HG03354 (cell line): ENCODE measurements at regions not wholly inside any gene's neighbourhood (a gene's known extent, or its start where the extent isn't known, plus 50 kb on each side); places are given as distances from the start of the nearest gene placed in this dataset.

ENCODE experiments used
- ATAC-seq: cut with Tn5 transposase; IDR thresholded peaks from one replicate; pipeline ENCODE4 v1.9.1; 2021; ENCODE audit warnings: mild to moderate bottlenecking; ENCODE audit not compliant: unreplicated experiment, poor library complexity, severe bottlenecking

- ATAC-seq, result no peak
These were observed 87.6 kb upstream of the EGLN3 start for GRCh38 chr14:34038358-34039057.

- no peak for ATAC-seq
These were observed 85.5 kb upstream of the EGLN3 start for GRCh38 chr14:34036319-34036766.

DNA sequence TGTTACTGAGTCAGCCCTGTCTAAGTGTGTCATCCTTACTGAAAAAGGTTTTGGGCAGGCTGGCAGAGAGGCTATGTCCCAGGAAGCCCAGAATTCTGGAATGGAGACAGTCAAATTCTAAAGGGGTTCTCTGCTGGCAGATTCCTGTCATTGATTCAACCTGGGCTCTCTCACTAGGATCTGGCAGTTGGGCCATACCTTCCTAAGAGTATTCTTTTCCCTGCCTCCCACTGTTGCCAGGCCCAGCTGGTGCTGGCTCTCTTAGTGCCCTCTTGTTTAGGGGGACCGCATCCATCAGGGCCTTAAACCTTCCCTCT lies 85.0 kb upstream of the EGLN3 start:
- no peak for ATAC-seq

DNA sequence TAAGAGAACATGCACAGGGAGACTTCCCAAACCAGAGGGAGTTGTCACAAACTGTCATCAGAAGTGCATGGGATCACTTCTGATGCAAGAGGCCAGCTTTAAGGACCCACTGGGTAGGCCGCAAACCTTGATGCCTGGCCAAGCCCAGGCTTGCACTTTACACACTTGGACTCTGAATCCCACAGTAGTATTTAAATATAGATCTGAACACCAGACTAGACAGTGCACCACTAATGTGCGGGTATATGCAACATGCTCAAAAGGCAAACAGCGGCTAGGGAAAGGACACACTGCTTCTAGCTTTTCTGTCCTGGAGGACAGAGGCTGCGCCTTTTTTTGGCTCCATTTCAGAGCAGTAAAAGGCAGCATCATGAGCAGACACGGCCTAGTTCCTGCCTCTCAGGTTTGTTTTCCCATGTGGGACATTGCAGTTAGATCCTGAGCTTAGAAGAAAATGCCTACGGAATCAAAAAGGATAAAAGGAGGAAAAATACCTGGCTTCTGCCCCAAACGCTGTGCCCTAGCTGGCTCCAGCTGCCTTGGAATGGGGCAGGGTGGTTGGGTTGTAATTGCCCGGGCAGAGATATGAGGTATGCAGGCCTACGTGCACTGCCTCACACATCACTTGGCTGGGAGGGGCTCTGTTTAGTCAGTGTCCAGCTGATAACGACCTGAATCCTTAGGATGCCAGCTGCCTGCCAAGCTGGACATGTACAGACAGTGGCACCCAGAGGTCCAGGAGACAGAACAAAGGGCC lies 84.5 kb upstream of the EGLN3 start:
- no peak for ATAC-seq

DNA sequence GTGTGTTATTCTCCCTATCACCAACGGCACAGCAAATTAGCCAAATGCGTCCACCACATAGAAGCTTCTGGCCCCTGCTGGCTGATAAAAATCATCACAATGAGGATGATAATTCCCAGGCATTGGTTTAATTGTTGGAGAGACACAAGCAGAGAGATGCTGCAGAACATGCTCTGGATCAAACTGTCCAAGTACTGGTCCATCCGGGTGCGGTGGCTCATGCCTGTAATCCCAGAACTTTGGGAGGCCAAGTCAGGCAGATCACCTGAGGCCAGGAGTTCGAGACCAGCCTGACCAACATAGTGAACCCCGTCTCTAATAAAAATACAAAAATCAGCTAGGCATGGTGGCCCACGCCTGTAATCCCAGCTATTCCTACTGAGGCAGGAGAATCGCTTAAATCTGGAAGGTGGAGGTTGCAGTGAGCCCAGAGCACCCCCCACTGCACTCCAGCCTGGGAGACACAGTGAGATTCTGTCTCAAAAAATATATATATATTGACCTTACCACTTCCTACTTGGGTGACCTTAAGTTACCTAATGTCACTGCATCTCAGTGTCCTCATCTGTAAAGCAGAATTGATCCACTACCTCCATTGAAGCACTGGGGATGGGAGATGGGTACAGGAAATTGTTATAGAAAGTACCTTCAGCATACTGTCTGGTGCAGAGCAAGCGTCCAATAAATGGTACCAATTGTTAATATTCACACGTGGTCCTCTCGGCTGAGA lies 83.7 kb upstream of the EGLN3 start:
- no peak for ATAC-seq

DNA sequence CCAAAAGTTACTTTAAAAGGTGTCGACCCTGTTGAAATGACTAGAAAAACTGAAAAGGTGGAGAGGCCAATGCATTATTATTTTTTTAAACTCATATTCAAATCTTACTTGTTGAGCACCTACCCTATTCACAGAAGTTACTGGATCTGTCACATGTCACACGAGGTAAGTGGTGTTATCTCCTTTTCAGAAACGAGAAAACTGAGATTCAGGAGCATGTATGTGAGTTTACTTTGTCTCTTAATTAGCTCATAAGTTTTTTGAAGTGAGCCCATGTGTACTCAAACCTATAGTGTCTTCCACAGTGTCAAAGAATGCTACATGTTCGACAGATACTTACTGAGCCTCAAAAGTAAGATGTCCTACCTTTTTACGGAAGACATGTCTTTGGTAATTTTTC lies 81.8 kb upstream of the EGLN3 start:
- ATAC-seq, result no peak

GRCh38 chr14:34030864-34031263 lies 80.0 kb upstream of the EGLN3 start:
- ATAC-seq, result no peak

- no peak for ATAC-seq
These were observed 79.1 kb upstream of the EGLN3 start for GRCh38 chr14:34029921-34030334.

- ATAC-seq, result no peak
These were observed 77.2 kb upstream of the EGLN3 start for GRCh38 chr14:34027990-34028495.

DNA sequence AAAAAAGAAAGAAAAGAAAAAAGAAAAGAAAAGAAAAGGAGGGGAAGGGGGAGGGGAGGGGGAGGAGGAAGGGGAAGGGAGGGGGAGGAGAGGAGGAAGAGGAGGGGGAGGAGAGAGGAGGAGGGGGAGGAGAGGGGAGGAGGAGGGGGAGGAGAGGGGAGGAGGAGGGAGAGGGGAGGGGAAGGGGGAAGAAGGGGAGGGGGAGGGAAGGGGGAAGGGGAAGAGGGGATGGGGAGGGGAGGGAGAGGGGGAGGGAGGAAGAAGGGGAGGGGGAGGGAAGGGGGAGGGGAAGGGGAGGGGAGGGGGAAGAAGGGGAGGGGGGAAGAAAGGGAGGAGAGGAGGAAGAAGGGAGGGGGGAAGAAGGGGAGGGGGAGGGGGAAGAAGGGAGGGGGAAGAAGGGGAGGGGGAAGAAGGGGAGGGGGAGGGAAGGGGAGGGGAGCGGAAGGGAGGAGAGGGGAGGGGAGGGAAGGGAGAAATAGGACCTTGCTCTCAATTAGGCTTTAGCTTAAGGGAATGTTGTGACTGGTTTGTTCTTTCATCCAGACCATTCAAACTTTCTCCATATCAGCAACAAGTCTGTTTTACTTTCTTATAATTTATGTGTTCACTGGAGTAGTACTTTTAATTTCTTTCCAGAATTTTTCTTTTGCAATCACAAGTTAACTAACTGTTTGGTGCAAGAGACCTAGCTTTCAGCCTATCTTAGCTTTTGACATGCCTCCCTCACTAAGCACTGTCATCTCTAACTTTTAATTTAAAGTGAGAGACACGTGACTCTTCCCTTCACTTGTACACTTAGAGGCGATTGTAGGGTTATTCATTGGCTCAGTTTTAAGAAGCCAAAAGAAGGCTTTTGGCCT lies 76.5 kb upstream of the EGLN3 start:
- ATAC-seq, result no peak

GRCh38 chr14:34025325-34026017 lies 74.6 kb upstream of the EGLN3 start:
- ATAC-seq, result no peak

DNA sequence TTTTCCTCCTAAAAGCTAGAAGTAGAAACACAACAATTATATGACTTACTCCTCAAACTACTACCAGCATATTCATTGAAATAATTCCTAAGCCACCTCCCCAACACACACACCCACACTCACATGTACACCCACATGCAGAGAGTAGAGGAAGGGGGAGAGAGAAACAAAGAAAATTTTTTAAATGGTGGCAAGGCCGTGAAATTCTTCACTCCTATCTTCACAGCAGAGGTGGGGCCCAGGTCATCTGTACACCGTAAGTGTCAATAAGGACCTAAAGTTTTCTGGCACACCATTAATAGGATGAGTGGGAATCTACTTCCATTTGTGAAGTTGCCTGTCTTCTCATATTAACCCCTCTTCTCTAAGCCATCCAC lies 73.9 kb upstream of the EGLN3 start:
- no peak for ATAC-seq

DNA sequence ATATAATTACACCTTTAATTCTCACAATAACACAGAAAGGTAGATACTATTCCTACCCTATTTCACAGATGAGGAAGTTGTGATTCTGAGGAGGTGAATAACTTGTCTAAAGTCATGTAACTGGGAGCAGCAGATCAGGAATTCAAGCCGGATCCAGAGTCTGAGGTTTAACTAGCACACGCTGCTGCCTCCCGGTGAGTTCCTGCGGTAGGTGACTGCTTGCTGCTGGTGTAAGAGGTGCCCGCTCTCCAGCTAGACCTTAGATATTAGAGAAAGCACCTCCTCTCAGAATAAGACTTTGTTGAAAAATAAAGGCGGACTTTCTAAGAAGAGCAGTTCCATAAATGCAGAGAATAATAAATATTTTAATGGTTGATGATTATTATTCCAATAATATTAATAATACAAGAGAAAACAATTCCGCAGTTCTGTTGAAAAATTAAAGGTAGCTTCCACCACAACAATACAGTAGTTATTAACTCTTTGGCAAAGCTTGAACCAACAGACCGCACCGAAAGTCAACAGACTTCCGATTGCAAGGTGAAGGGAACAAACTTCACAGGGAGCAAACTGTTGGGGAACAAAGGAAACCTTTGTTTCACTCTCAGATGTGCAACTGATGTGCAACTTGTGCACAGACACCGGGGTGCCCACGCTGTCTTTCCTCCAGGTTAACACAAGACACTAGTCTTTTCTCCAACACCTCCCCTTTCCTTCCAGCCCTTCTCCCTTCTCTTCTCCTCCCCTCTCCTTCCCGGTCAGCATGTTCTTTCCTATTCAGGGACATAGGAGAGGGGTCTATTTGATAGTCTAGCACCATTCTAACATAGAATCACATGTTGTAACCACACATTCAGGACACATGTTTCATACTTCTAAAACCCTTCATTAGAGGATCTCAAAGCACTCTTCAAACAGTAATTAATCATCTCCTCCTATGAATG lies 73.2 kb upstream of the EGLN3 start:
- no peak for ATAC-seq

DNA sequence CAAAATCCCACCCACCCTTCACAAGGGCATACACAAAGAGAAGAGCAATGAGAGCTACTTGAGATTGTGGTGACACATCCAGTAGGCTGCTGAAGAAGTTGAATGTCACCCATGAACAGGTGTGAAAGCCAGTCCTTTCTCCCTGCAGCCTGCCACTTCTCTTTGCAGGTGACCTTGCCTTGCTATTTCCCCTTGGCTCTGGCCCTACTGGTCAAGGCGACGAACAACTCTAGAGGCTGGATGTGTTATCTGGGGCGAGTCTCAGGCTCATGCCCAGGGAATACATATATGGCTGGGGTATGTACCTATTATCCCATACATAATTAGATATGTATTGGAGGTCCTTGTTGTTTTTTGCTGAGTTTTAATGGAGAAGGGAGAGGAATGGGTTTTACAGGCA lies 70.2 kb upstream of the EGLN3 start:
- ATAC-seq, result no peak

DNA sequence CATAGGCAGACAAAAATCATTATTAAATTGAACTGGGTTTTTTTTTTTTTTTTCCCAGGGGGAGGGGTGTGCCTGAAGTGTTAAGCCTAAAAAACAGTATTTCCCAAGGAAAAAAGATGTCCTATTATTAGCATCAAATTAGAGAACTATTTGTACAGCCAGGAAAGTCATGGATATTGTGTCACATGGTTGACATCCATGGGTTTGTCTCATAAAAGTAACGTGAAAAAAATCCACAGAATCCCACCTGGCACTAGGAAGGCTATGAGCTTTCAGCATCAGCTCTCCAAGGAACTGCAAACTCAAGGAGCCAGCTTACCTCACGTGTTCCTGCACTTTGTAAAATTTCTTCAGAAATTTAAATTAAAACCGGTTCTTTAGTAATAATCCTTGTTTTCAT lies 69.1 kb upstream of the EGLN3 start:
- no peak for ATAC-seq

GRCh38 chr14:34018564-34019244 lies 67.8 kb upstream of the EGLN3 start:
- ATAC-seq, result peak; percentile 85

GRCh38 chr14:34018125-34018524 lies 67.3 kb upstream of the EGLN3 start:
- ATAC-seq, result peak; percentile 26

- no peak for ATAC-seq
These were observed 64.5 kb upstream of the EGLN3 start for GRCh38 chr14:34015383-34015782.
